ENCODE measurements at regions not wholly inside any gene's neighbourhood (a gene's known extent, or its start where the extent isn't known, plus 50 kb on each side); places are given as distances from the start of the nearest gene placed in this dataset.

GRCh38 chr6:144928847-144929246 lies 643.7 kb downstream of the UTRN start:
- no peak for TF ChIP-seq CTCF (IDR thresholded peaks at IDR 0.05)
- no peak for TF ChIP-seq POLR2A (IDR thresholded peaks at IDR 0.05)
- TF ChIP-seq POLR2AphosphoS5 (IDR thresholded peaks at IDR 0.05): no peak
- TF ChIP-seq EP300 (IDR thresholded peaks at IDR 0.05): no peak
